ENCODE measurements at regions not wholly inside any gene's neighbourhood (a gene's known extent, or its start where the extent isn't known, plus 50 kb on each side); places are given as distances from the start of the nearest gene placed in this dataset.

DNA sequence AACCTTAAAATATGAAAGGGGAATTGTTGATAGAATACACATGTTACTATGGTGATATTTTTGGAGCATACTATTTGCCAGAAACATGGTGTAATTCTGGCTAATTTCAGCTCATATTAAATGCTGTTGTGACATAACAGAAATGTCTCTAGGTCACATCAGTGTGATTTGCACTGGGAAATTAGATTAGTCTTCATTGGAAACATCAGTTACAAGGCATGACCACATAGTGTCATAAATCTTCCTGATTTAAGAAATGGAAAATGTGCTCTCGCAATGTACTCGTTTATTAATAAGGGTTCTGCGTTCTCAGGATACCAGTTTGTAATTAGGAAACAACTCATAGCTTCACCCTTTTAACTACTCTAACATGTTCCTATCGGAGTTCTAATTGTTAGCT is 72.9 kb upstream of the GYPA start:
- Mint-ChIP-seq H3K27ac (no peak overlapping the region), H3K4me1 (no peaks in the 10 kb centered on the region), H3K9me3 (peaks cover 15% of the 10 kb centered on the region), H3K36me3 (no peaks in the 10 kb centered on the region), H3K27me3 (ENCODE audit: low read depth) (no peaks in the 10 kb centered on the region), H3K4me3 (no peak overlapping the region)
- ATAC-seq, result no peak
- POLR2A ChIA-PET, result no interaction called here
- DNase-seq (ENCODE audit: low spot score), result no peak
- TF ChIP-seq ETV6 (CRISPR knock-in tag; IDR thresholded peaks at IDR 0.05), result no peak
- TF ChIP-seq CREB1 (CRISPR knock-in tag; IDR thresholded peaks at IDR 0.05), result no peak
- TF ChIP-seq, protein P1, sequence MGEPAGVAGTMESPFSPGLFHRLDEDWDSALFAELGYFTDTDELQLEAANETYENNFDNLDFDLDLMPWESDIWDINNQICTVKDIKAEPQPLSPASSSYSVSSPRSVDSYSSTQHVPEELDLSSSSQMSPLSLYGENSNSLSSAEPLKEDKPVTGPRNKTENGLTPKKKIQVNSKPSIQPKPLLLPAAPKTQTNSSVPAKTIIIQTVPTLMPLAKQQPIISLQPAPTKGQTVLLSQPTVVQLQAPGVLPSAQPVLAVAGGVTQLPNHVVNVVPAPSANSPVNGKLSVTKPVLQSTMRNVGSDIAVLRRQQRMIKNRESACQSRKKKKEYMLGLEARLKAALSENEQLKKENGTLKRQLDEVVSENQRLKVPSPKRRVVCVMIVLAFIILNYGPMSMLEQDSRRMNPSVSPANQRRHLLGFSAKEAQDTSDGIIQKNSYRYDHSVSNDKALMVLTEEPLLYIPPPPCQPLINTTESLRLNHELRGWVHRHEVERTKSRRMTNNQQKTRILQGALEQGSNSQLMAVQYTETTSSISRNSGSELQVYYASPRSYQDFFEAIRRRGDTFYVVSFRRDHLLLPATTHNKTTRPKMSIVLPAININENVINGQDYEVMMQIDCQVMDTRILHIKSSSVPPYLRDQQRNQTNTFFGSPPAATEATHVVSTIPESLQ (CRISPR knock-in tag; IDR thresholded peaks at IDR 0.05), result no peak
- no peak for TF ChIP-seq ZNF396 (CRISPR knock-in tag; IDR thresholded peaks at IDR 0.05; ENCODE audit: borderline replicate concordance)
- TF ChIP-seq ZNF263 (CRISPR knock-in tag; IDR thresholded peaks at IDR 0.05; ENCODE audit: low read depth), result no peak
- no peak for TF ChIP-seq CBFB (CRISPR knock-in tag; IDR thresholded peaks at IDR 0.05; ENCODE audit: low read depth)
- CTCF ChIA-PET, result no interaction called here

DNA sequence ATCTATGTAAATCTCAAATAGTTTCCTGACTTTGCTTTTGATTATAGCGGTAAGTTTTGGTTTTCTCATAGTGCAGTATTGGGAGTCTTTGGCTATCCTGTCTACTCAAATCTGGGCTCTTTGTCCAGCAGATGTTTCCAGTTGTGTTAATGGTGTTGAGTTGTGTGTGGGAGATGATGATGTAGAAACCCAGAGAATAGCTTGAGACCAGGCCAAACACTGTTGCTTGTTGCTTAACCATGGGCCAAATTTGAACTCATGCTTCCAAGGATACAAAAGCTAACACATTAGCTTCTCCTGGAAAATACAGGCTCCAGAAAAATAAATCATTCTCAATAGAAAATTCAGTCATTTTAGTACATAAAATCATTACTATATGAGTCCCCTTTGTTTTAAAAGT is 82.6 kb upstream of the GYPA start:
- Mint-ChIP-seq H3K27me3 (ENCODE audit: low read depth) (no peaks in the 10 kb centered on the region), H3K27ac (no peak overlapping the region), H3K9me3 (peaks cover 5% of the 10 kb centered on the region; the same call in 1 of the 2 replicates), H3K4me1 (no peaks in the 10 kb centered on the region), H3K4me3 (no peak overlapping the region), H3K36me3 (no peaks in the 10 kb centered on the region)
- ATAC-seq, result no peak
- ChIA-PET POLR2A (no interaction called here), CTCF (no interaction called here)
- no peak for TF ChIP-seq ETV6 (CRISPR knock-in tag; IDR thresholded peaks at IDR 0.05)
- TF ChIP-seq, protein P2, sequence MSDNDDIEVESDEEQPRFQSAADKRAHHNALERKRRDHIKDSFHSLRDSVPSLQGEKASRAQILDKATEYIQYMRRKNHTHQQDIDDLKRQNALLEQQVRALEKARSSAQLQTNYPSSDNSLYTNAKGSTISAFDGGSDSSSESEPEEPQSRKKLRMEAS (CRISPR knock-in tag; IDR thresholded peaks at IDR 0.05), result no peak
- TF ChIP-seq, protein P3, sequence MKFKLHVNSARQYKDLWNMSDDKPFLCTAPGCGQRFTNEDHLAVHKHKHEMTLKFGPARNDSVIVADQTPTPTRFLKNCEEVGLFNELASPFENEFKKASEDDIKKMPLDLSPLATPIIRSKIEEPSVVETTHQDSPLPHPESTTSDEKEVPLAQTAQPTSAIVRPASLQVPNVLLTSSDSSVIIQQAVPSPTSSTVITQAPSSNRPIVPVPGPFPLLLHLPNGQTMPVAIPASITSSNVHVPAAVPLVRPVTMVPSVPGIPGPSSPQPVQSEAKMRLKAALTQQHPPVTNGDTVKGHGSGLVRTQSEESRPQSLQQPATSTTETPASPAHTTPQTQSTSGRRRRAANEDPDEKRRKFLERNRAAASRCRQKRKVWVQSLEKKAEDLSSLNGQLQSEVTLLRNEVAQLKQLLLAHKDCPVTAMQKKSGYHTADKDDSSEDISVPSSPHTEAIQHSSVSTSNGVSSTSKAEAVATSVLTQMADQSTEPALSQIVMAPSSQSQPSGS (CRISPR knock-in tag; IDR thresholded peaks at IDR 0.05; ENCODE audit: borderline replicate concordance, low read depth), result no peak
- TF ChIP-seq, protein P4, sequence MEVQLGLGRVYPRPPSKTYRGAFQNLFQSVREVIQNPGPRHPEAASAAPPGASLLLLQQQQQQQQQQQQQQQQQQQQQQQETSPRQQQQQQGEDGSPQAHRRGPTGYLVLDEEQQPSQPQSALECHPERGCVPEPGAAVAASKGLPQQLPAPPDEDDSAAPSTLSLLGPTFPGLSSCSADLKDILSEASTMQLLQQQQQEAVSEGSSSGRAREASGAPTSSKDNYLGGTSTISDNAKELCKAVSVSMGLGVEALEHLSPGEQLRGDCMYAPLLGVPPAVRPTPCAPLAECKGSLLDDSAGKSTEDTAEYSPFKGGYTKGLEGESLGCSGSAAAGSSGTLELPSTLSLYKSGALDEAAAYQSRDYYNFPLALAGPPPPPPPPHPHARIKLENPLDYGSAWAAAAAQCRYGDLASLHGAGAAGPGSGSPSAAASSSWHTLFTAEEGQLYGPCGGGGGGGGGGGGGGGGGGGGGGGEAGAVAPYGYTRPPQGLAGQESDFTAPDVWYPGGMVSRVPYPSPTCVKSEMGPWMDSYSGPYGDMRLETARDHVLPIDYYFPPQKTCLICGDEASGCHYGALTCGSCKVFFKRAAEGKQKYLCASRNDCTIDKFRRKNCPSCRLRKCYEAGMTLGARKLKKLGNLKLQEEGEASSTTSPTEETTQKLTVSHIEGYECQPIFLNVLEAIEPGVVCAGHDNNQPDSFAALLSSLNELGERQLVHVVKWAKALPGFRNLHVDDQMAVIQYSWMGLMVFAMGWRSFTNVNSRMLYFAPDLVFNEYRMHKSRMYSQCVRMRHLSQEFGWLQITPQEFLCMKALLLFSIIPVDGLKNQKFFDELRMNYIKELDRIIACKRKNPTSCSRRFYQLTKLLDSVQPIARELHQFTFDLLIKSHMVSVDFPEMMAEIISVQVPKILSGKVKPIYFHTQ (CRISPR knock-in tag; IDR thresholded peaks at IDR 0.05), result no peak
- no peak for DNase-seq (ENCODE audit: low spot score)

DNA sequence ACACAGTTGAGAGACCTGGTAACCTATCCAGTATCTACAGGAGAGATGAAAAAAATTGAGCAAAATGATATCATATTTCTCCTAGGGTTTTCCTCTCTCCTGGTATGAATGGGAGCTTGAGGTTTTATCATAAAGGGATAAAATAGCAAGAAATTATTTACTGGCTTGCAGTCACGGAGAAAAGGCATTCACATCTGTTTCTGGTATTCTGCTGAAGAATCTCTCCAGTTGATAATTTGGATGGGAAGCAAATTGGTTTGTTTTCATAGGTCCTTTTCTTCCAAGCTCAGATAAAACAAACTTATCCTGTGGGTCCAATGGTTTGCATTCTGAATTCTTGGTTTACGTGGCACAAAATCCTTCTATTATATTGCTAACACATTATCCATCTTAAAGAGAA is 83.1 kb upstream of the GYPA start:
- Mint-ChIP-seq H3K4me3 (no peak overlapping the region), H3K27me3 (ENCODE audit: low read depth) (no peaks in the 10 kb centered on the region), H3K4me1 (no peaks in the 10 kb centered on the region), H3K27ac (no peak overlapping the region), H3K9me3 (peaks cover 4% of the 10 kb centered on the region; the same call in 1 of the 2 replicates), H3K36me3 (no peaks in the 10 kb centered on the region)
- DNase-seq (ENCODE audit: low spot score) (no peak), ATAC-seq (no peak)
- ChIA-PET CTCF (no interaction called here), POLR2A (no interaction called here)
- TF ChIP-seq, protein P5, sequence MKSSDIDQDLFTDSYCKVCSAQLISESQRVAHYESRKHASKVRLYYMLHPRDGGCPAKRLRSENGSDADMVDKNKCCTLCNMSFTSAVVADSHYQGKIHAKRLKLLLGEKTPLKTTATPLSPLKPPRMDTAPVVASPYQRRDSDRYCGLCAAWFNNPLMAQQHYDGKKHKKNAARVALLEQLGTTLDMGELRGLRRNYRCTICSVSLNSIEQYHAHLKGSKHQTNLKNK (CRISPR knock-in tag; IDR thresholded peaks at IDR 0.05), result no peak
- TF ChIP-seq NFYB (CRISPR knock-in tag; conservative IDR thresholded peaks at IDR 0.05; ENCODE audit: low read depth) (no peak), ZNF416 (CRISPR knock-in tag; IDR thresholded peaks at IDR 0.05) (no peak), EMX1 (CRISPR knock-in tag; IDR thresholded peaks at IDR 0.05) (no peak), FOXK1 (CRISPR knock-in tag; IDR thresholded peaks at IDR 0.05) (no peak), ZNF317 (CRISPR knock-in tag; IDR thresholded peaks at IDR 0.05; ENCODE audit: borderline replicate concordance, low read depth) (no peak), NR3C1 (CRISPR knock-in tag; conservative IDR thresholded peaks at IDR 0.05; ENCODE audit: low read depth) (no peak), ATF1 (CRISPR knock-in tag; IDR thresholded peaks at IDR 0.05) (no peak), MYBL2 (CRISPR knock-in tag; IDR thresholded peaks at IDR 0.05) (no peak), ZNF671 (CRISPR knock-in tag; IDR thresholded peaks at IDR 0.05) (no peak)
- TF ChIP-seq, protein P6, sequence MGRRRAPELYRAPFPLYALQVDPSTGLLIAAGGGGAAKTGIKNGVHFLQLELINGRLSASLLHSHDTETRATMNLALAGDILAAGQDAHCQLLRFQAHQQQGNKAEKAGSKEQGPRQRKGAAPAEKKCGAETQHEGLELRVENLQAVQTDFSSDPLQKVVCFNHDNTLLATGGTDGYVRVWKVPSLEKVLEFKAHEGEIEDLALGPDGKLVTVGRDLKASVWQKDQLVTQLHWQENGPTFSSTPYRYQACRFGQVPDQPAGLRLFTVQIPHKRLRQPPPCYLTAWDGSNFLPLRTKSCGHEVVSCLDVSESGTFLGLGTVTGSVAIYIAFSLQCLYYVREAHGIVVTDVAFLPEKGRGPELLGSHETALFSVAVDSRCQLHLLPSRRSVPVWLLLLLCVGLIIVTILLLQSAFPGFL (CRISPR knock-in tag; IDR thresholded peaks at IDR 0.05; ENCODE audit: borderline replicate concordance), result no peak
- TF ChIP-seq, protein P7, sequence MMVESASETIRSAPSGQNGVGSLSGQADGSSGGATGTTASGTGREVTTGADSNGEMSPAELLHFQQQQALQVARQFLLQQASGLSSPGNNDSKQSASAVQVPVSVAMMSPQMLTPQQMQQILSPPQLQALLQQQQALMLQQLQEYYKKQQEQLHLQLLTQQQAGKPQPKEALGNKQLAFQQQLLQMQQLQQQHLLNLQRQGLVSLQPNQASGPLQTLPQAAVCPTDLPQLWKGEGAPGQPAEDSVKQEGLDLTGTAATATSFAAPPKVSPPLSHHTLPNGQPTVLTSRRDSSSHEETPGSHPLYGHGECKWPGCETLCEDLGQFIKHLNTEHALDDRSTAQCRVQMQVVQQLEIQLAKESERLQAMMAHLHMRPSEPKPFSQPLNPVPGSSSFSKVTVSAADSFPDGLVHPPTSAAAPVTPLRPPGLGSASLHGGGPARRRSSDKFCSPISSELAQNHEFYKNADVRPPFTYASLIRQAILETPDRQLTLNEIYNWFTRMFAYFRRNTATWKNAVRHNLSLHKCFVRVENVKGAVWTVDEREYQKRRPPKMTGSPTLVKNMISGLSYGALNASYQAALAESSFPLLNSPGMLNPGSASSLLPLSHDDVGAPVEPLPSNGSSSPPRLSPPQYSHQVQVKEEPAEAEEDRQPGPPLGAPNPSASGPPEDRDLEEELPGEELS (CRISPR knock-in tag; IDR thresholded peaks at IDR 0.05), result no peak

Data from WTC11 (cell line).